ENCODE measurements at regions not wholly inside any gene's neighbourhood (a gene's known extent, or its start where the extent isn't known, plus 50 kb on each side); places are given as distances from the start of the nearest gene placed in this dataset.

DNA sequence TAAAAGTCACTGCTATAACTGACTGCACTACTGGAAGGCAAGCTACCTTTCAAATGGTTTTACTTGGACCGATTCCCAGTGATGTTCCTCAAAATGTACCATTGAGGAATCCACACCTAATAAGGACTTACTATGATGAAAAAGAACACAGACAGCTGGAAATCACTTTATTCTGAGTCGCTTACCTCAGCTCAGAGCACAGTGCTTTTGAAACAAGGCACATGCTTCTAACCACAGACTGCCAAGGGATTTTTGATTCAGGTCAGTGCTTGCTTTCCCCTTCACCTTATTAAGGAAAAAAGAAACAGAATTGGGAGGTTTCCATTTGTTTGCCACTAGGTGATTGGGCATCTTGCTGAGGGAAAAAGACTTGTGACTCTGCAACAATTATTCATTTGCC is 707.5 kb upstream of the FSHR start:
- no peaks in the 10 kb centered on the region for H3K4me1 Mint-ChIP-seq (ENCODE audit: low read depth)
- no peak overlapping the region for H3K4me3 Mint-ChIP-seq
- H3K27me3 Mint-ChIP-seq (ENCODE audit: insufficient read depth): no peaks in the 10 kb centered on the region
- H3K36me3 Mint-ChIP-seq (ENCODE audit: low read depth): no peaks in the 10 kb centered on the region
- H3K27ac Mint-ChIP-seq: no peak overlapping the region
- DNase-seq: no peak
- H3K9me3 Mint-ChIP-seq: peaks cover 31% of the 10 kb centered on the region
- TF ChIP-seq, protein P1, sequence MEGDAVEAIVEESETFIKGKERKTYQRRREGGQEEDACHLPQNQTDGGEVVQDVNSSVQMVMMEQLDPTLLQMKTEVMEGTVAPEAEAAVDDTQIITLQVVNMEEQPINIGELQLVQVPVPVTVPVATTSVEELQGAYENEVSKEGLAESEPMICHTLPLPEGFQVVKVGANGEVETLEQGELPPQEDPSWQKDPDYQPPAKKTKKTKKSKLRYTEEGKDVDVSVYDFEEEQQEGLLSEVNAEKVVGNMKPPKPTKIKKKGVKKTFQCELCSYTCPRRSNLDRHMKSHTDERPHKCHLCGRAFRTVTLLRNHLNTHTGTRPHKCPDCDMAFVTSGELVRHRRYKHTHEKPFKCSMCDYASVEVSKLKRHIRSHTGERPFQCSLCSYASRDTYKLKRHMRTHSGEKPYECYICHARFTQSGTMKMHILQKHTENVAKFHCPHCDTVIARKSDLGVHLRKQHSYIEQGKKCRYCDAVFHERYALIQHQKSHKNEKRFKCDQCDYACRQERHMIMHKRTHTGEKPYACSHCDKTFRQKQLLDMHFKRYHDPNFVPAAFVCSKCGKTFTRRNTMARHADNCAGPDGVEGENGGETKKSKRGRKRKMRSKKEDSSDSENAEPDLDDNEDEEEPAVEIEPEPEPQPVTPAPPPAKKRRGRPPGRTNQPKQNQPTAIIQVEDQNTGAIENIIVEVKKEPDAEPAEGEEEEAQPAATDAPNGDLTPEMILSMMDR (IDR thresholded peaks at IDR 0.05): no peak

DNA sequence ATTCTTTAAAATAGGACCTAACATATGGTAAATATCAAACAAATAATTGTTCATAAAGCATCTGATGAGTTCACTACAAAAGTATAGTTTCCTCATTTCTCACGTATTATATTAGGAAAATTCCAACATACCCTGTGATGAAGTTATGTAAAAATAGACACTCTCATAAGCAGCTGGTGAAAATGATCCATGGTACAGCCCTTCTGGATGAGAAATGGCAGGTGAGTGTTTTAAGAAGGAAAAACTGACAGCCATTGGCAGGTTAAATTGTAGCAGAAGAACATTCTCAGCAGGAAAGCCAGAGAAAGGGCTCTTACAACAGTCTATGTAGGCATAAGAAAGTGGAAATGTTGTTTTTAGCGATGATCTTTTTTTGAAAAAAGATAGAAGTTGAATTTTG is 706.5 kb upstream of the FSHR start:
- Mint-ChIP-seq H3K9me3 (peaks cover 37% of the 10 kb centered on the region), H3K36me3 (ENCODE audit: low read depth) (no peaks in the 10 kb centered on the region), H3K27ac (no peak overlapping the region), H3K27me3 (ENCODE audit: insufficient read depth) (no peaks in the 10 kb centered on the region), H3K4me3 (no peak overlapping the region), H3K4me1 (ENCODE audit: low read depth) (no peaks in the 10 kb centered on the region)
- DNase-seq: no peak
- TF ChIP-seq, protein P1 (IDR thresholded peaks at IDR 0.05): no peak

DNA sequence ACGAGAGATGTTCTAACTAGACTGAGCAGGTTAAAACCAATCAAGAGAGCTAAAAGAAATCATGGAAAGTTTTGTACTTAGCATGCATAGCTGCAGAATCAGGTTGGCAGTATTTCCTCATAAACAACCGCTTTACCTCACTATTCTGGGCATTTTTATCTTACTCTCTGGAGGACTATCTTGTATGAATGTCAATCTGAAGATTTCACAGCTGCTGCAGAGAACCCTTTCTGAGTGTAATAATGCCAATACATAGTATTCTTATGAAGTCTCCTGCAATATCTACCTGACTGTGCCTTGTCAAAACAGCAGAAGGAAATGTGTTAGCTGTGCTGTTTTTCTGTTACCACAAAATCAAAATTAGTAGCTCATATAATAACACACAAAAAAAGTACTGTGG is 705.9 kb upstream of the FSHR start:
- DNase-seq: no peak
- no peaks in the 10 kb centered on the region for H3K4me1 Mint-ChIP-seq (ENCODE audit: low read depth)
- no peaks in the 10 kb centered on the region for H3K27me3 Mint-ChIP-seq (ENCODE audit: insufficient read depth)
- H3K4me3 Mint-ChIP-seq: no peak overlapping the region
- H3K9me3 Mint-ChIP-seq: peaks cover 37% of the 10 kb centered on the region
- no peak overlapping the region for H3K27ac Mint-ChIP-seq
- H3K36me3 Mint-ChIP-seq (ENCODE audit: low read depth): no peaks in the 10 kb centered on the region
- TF ChIP-seq, protein P1 (IDR thresholded peaks at IDR 0.05): no peak

DNA sequence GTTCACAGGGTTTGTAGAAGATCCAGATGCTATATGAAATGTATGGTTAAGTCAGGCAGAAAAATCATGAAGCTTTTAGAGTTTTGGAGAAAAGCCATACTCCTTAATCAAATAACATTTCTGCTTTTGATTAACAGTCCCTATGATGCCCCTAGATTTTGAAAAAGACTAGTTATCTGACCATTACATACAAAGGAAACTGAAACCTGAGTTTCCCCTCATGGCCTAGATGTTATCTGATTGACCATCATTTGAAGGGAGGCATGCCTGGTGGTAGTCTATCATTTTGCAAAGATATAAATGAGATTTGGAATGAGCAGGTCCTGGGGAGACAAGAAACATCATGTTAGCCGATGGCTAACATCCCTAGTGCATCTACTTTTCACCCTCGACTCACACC is 704.3 kb upstream of the FSHR start:
- H3K9me3 Mint-ChIP-seq: peaks cover 30% of the 10 kb centered on the region
- no peaks in the 10 kb centered on the region for H3K27me3 Mint-ChIP-seq (ENCODE audit: insufficient read depth)
- H3K27ac Mint-ChIP-seq: no peak overlapping the region
- no peaks in the 10 kb centered on the region for H3K4me1 Mint-ChIP-seq (ENCODE audit: low read depth)
- no peaks in the 10 kb centered on the region for H3K36me3 Mint-ChIP-seq (ENCODE audit: low read depth)
- TF ChIP-seq, protein P1 (IDR thresholded peaks at IDR 0.05): no peak
- no peak overlapping the region for H3K4me3 Mint-ChIP-seq
- DNase-seq: no peak

DNA sequence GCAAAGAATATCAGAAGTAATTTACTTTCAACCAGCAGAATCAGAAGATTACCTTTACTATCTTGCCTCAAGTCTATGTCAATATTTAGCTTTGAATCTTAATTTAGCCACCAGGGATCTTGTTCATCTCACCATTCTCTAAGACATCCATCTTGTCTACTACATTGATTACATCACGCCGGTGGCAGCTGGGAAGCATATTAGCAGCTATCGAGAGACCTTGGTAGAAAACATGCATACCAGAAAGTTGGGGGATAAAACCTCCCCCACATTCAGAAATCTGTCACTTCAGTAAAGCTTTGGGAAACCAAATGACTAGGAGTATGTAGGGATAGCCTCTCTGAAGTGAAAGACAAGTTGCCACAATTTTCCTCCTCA is 703.8 kb upstream of the FSHR start:
- Mint-ChIP-seq H3K27ac (no peak overlapping the region), H3K36me3 (ENCODE audit: low read depth) (no peaks in the 10 kb centered on the region), H3K27me3 (ENCODE audit: insufficient read depth) (no peaks in the 10 kb centered on the region), H3K4me3 (no peak overlapping the region), H3K9me3 (peaks cover 36% of the 10 kb centered on the region), H3K4me1 (ENCODE audit: low read depth) (no peaks in the 10 kb centered on the region)
- TF ChIP-seq, protein P1 (IDR thresholded peaks at IDR 0.05): no peak
- DNase-seq: no peak
